HUES64 (cell line): ENCODE measurements at regions not wholly inside any gene's neighbourhood (a gene's known extent, or its start where the extent isn't known, plus 50 kb on each side); places are given as distances from the start of the nearest gene placed in this dataset.

Source experiments
- H3K27ac ChIP-seq: 2 replicates; pipeline ENCODE4 v1.7.0; 2013; ENCODE audit warnings: low read depth, low read length, inconsistent platforms
- H3K27me3 ChIP-seq: 2 replicates; pipeline ENCODE4 v1.6.1; 2013; ENCODE audit warnings: mild to moderate bottlenecking, low read length; ENCODE audit not compliant: insufficient read depth
- H3K36me3 ChIP-seq: 2 replicates; pipeline ENCODE4 v1.6.1; 2013; ENCODE audit warnings: mild to moderate bottlenecking, low read length; ENCODE audit not compliant: insufficient read depth
- H3K4me1 ChIP-seq: 2 replicates; pipeline ENCODE4 v1.6.1; 2013; ENCODE audit warnings: mild to moderate bottlenecking, low read length, moderate library complexity; ENCODE audit not compliant: insufficient read depth
- H3K4me3 ChIP-seq: 2 replicates; pipeline ENCODE4 v1.5.1; 2013; ENCODE audit warnings: mild to moderate bottlenecking, low read length, moderate library complexity
- H3K9ac ChIP-seq: 2 replicates; pipeline ENCODE4 v1.6.1; 2013; ENCODE audit warnings: mild to moderate bottlenecking, low read depth, low read length
- H3K9me3 ChIP-seq: 2 replicates; pipeline ENCODE4 v1.6.1; 2013; ENCODE audit warnings: low read depth, low read length; ENCODE audit not compliant: insufficient read depth
- WGBS: fragments of 150-250, 120-280 bp; methylation state at CpG from one replicate; pipeline ENCODE4 v1.1.7; 2013; ENCODE audit warnings: missing lambda C conversion rate; 5-methylcytosine and 5-hydroxymethylcytosine counted together

DNA sequence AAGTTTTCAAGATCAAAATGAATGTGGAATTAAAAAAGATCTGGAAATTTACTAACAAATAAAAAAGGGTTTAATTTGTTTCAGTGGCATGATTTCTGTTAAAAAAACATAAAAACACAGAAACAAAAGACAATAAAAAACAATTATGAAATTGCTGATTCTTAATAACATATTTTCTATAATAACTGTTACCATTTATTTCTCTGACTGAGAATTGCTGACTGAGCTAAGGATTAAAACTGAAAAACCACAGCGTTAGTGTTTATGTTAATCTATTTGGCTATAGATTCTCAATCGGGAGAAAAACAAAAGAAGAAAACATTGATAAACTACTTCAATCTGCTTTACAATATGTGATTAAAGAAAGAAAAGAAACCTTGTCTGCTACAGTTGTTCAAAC, 678.6 kb upstream of the ZEB2 start:
- 83% methylated on average over 1 of the region's 2 CpGs for WGBS
- no peak overlapping the region for H3K27ac ChIP-seq
- no peak overlapping the region for H3K4me3 ChIP-seq
- no peaks in the 10 kb centered on the region for H3K36me3 ChIP-seq
- H3K9ac ChIP-seq = no peak overlapping the region
- H3K27me3 ChIP-seq = no peaks in the 10 kb centered on the region
- no peaks in the 10 kb centered on the region for H3K9me3 ChIP-seq
- H3K4me1 ChIP-seq = peaks cover 17% of the 10 kb centered on the region

- H3K27ac ChIP-seq = no peak overlapping the region
- H3K9me3 ChIP-seq = no peaks in the 10 kb centered on the region
- 98% methylated on average over 3 of the region's 3 CpGs for WGBS
- peaks cover 17% of the 10 kb centered on the region for H3K4me1 ChIP-seq
- no peak overlapping the region for H3K4me3 ChIP-seq
- no peaks in the 10 kb centered on the region for H3K27me3 ChIP-seq
- no peaks in the 10 kb centered on the region for H3K36me3 ChIP-seq
- no peak overlapping the region for H3K9ac ChIP-seq
Measured at GRCh38 chr2:145197944-145198343, 678.0 kb upstream of the ZEB2 start.

DNA sequence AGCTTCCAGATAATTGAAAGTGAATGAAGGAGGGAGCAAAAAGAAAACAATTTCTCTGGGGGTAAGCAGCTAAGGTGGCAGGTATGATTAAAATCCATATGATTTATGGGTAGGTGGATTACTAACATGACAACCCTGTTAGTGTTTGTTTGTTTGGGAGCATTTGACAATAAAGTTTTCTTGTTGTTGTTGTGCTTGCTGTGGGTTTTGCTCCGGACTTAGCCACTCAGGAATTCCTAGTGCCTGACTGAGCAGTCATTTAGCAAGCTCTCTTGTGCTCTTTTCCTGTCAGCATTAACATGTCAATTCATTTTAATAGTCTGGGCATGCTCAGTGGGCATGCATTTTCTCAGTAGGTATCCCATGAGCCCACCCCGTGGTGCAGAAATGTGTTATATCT, 674.8 kb upstream of the ZEB2 start:
- Histone ChIP-seq H3K4me3 (0 out of 2 replicates have a peak overlapping the region, but pooled peaks have one; percentile 11), H3K36me3 (no peaks in the 10 kb centered on the region), H3K27ac (peak overlapping the region; percentile 27; the same call in 1 of the 2 replicates), H3K9me3 (no peaks in the 10 kb centered on the region), H3K4me1 (peaks cover 25% of the 10 kb centered on the region), H3K27me3 (no peaks in the 10 kb centered on the region), H3K9ac (no peak overlapping the region)
- WGBS = 16% methylated on average over 2 of the region's 2 CpGs

DNA sequence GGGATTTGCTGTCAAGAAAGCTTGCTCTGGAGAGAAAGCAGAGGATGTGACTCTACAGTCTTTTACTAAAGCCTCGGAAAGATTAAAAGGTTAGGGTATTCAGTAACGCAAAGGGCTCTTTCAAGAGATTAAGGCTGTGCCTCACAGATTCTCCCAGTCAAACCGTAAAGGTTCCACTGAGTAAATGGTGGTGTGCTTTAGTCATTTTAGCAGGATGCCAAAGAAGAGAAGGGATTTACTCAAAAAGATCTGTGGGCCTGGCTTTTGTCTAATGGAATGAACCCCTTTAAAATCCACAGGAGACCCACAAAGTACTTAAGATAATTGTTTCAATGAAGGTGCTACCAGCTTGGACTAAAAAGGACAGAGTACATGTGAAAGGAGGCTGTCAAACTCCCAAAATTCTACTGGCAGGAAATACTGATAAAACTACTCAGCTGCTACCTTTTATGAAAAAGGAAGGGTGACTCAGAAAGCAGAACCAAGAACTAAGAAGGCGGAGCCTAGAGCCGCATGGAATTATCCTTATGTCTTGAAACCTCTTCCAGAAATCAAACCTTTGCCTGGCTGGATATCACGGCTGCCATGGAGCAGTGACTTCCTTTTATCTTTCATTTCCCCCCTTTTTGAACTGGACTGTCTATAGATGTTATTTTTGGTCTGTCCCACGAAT, 670.2 kb upstream of the ZEB2 start:
- H3K36me3 ChIP-seq = no peaks in the 10 kb centered on the region
- H3K27me3 ChIP-seq = no peaks in the 10 kb centered on the region
- no peak overlapping the region for H3K4me3 ChIP-seq
- peaks cover 25% of the 10 kb centered on the region for H3K4me1 ChIP-seq
- no peaks in the 10 kb centered on the region for H3K9me3 ChIP-seq
- no peak overlapping the region for H3K9ac ChIP-seq
- 90% methylated on average over 7 of the region's 7 CpGs for WGBS
- H3K27ac ChIP-seq = no peak overlapping the region

DNA sequence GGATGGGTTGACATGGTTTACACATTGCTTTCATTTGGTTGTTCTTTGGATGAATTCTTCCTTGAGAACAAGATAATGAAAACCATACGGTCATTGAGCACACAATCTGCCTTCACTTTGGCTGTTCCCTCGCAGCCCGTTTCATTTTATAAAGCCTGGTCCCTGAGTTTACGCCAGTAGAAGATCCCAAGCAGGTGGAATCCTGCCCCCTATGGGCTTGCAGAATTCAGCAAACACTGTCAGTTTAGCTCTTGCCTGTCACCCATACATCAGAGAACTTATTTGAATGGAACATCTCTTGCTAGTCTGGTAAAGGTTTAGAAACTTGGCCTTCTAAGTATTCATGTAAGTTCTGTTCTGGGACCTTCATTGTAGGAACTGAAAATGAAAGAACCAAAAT, 666.4 kb upstream of the ZEB2 start:
- Histone ChIP-seq H3K9me3 (no peaks in the 10 kb centered on the region), H3K27me3 (no peaks in the 10 kb centered on the region), H3K4me3 (no peak overlapping the region), H3K36me3 (no peaks in the 10 kb centered on the region), H3K9ac (no peak overlapping the region), H3K4me1 (peaks cover 20% of the 10 kb centered on the region), H3K27ac (no peak overlapping the region)
- WGBS = 68% methylated on average over 4 of the region's 4 CpGs

DNA sequence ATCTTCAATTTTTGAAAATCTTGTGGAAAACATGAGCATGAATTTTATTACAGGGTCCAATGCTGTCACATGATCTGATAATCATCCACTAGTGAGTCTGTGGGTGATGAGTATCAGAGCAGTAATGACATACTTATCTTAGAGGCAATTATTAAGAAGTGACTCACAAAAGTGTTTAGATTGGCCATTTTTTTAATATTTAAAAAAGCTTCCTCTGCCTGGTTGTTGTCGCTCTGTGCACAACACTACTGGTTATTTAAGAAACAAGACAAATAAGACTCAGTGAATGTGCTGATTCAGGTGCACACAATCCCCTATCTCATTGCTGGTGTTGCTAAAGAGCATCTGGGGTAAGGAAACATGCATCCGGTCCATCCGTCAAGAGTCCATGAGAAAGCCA, 665.8 kb upstream of the ZEB2 start:
- Histone ChIP-seq H3K4me3 (no peak overlapping the region), H3K4me1 (peaks cover 20% of the 10 kb centered on the region), H3K27ac (no peak overlapping the region), H3K9ac (no peak overlapping the region), H3K9me3 (no peaks in the 10 kb centered on the region), H3K36me3 (no peaks in the 10 kb centered on the region), H3K27me3 (no peaks in the 10 kb centered on the region)
- 92% methylated on average over 3 of the region's 3 CpGs for WGBS

DNA sequence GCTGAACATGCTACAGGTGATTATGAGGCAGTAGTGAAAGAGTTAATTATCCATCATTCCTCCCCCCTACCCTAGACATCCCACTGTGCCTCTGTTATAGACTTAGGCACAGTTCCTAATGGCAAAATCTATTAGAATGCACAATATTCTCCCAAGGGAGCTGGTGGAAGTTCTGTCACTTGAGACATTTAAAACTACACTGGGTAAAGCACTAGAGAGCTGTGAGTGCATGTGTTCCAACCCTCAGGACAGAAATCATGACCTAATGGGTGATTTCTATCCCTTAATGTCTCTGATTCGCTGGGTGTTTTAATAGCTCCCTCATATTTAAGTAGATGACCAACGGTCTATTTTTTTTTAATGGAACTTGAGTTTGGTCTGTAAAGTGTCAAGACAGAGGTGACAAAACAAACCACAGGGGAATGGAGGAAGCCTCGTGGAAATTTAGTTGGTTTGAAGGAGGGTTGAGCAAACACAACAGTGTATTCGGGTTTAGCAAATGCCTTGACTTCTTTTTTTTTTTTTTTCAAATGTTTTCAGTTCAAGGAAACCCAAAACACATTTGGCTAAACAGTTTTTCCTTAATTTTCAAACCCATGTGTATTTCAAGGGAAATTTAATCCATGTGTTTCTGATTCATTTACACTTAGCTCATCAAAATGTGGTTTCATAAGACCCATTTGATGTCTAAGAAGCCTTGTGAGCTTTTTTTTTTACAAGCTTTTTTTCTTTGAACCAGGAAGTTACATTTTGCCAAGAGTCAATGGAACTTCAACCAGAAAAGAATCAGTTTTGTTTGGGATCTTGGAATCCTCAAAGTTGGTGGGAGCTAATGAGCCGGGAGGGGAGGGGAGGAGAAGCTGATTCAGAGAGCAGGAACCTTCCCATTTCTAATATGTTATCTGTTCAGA, 665.1 kb upstream of the ZEB2 start:
- Histone ChIP-seq H3K4me1 (peaks cover 15% of the 10 kb centered on the region), H3K27ac (no peak overlapping the region), H3K27me3 (no peaks in the 10 kb centered on the region), H3K36me3 (no peaks in the 10 kb centered on the region), H3K9ac (no peak overlapping the region), H3K4me3 (no peak overlapping the region), H3K9me3 (no peaks in the 10 kb centered on the region)
- WGBS = 76% methylated on average over 5 of the region's 5 CpGs

DNA sequence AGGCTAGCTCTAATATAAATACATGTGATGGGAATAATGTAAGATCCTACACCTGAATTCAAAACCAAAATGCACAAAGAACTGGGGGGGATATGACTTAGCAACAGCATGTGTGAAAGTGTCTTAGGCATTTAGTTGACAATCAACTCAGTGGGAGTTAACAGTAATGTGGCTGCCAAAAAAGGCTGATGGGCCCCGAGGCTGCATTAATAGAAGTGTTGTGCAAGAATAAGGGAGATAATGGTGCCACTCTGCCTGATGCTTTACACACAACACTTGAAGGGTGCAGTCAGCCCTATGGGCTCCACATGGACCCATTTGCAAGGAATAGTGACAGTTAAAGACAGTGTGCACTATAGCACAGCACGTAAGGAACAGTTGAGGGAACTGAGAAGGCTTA, 649.4 kb upstream of the ZEB2 start:
- no peaks in the 10 kb centered on the region for H3K27me3 ChIP-seq
- 91% methylated on average over 2 of the region's 2 CpGs for WGBS

DNA sequence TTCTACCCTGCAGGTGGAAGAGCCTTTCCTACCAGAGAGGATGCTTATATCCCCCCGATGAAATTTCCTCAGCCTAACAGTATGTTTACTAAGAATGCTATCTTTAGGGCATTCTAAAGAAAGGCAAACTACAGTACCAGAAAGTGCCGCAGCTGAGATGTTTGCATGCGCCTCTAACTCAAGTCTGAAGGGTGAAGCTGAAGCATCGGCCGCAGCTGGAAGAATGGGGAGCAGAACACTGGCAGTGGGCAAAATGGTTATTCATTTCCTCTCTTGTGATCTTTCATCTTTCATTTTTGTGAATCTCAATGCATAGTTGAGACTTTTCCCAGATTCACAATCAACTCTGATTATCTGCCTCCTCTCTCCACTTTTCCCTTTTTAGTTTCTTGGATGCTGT, 648.2 kb upstream of the ZEB2 start:
- Histone ChIP-seq H3K27me3 (no peaks in the 10 kb centered on the region), H3K4me1 (no peaks in the 10 kb centered on the region), H3K4me3 (no peak overlapping the region), H3K9ac (no peak overlapping the region), H3K9me3 (no peaks in the 10 kb centered on the region), H3K27ac (no peak overlapping the region), H3K36me3 (no peaks in the 10 kb centered on the region)
- 96% methylated on average over 5 of the region's 5 CpGs for WGBS

More for the DNA sequence above, 649.4 kb upstream of the ZEB2 start:
- Histone ChIP-seq H3K4me3 (no peak overlapping the region), H3K27ac (no peak overlapping the region), H3K9ac (no peak overlapping the region), H3K9me3 (no peaks in the 10 kb centered on the region), H3K4me1 (no peaks in the 10 kb centered on the region), H3K36me3 (no peaks in the 10 kb centered on the region)

DNA sequence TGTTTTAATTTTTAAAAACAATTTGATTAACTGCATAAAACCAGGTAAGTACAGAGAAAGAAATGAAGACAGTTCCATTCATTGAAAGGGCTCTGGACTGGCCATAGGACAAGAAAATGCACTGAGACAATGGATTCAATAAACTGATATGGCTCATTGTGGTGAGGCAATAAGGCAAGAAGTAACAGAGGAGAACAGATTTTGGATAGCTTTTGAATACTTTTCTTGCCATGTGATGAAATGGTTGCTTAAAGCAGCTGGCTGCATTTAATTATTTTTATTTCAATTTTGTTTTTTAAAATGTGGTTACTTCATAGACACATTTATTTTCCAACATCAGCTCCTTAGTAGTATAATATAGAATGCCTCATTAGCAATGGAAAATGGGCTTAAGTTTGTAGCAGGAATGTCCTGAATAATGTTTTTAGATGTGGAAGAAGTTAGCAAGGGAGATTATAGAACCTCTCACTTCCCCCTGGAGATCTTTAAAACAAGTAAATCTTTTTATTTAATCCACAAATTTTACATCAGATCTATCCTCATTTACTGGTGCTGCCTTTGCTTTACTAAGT, 646.9 kb upstream of the ZEB2 start:
- H3K9ac ChIP-seq = no peak overlapping the region
- H3K27ac ChIP-seq = no peak overlapping the region
- no peaks in the 10 kb centered on the region for H3K27me3 ChIP-seq
- no peaks in the 10 kb centered on the region for H3K9me3 ChIP-seq
- no peaks in the 10 kb centered on the region for H3K36me3 ChIP-seq
- no peak overlapping the region for H3K4me3 ChIP-seq
- no peaks in the 10 kb centered on the region for H3K4me1 ChIP-seq

DNA sequence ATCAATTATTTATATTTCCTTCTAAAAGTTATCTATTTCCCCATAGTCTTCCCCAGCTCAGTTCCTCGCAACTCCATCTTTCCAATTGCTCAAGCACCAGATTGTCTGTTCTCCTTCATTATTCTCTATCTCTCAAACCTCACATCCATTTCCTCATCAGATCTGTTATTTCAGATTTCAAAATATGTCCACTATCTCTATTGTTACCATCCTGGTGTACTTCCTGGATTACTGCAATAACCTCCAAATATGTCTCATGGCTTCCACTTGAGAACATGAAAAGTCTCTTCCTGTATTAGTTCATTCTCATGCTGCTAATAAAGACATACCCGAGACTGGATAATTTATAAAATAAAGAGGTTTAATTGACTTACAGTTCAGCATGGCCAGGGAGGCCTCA, 641.7 kb upstream of the ZEB2 start:
- no peaks in the 10 kb centered on the region for H3K36me3 ChIP-seq
- H3K4me1 ChIP-seq = no peaks in the 10 kb centered on the region
- H3K27me3 ChIP-seq = no peaks in the 10 kb centered on the region
- no peak overlapping the region for H3K4me3 ChIP-seq
- no peaks in the 10 kb centered on the region for H3K9me3 ChIP-seq
- 100% methylated on average over 1 of the region's 2 CpGs for WGBS
- no peak overlapping the region for H3K9ac ChIP-seq
- no peak overlapping the region for H3K27ac ChIP-seq
